Panc1 (cell line): ENCODE measurements at regions not wholly inside any gene's neighbourhood (a gene's known extent, or its start where the extent isn't known, plus 50 kb on each side); places are given as distances from the start of the nearest gene placed in this dataset.

Experiments
- POLR2AphosphoS5 ChIP-seq: IDR thresholded peaks from 2 replicates; pipeline ENCODE4 v1.6.1; 2012; ENCODE audit warnings: mild to moderate bottlenecking, low read depth, low read length, moderate library complexity
- TF ChIP-seq, protein P1 (sequence below): fragments of 450-650 bp; IDR thresholded peaks from 2 replicates; pipeline ENCODE4 v1.5.1; 2017; ENCODE audit warnings: mild to moderate bottlenecking
- TF ChIP-seq, protein P2 (sequence below), 2 experiments: IDR thresholded peaks; 2 replicates each; pipeline ENCODE4 v1.6.1; 2011 to 2012; ENCODE audit warnings: low read depth in 2 of 2, control low read depth in 1 of 2, low read length in 1 of 2, mild to moderate bottlenecking in 1 of 2, moderate library complexity in 1 of 2; ENCODE audit not compliant: insufficient read depth in 1 of 2

DNA sequence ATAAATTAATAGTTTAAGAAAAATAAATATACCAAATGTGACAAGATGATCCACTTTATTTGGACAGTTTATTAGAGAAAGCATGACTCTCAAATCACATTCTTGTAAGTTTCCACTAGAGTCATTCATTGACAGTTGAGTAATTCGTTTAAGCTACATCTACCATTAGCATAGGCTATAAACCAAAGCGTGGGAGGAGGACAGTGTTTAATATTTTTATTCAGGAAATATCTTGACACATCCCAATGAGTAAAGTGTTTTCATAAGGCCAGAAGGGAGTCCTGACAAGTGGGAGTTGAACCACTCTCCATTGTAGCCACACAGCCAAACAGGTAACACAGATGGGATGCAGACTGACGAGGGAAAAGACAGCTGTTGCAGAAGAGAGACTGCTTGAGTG, 386.5 kb upstream of the SEMA3D start:
- TF ChIP-seq, protein P1, sequence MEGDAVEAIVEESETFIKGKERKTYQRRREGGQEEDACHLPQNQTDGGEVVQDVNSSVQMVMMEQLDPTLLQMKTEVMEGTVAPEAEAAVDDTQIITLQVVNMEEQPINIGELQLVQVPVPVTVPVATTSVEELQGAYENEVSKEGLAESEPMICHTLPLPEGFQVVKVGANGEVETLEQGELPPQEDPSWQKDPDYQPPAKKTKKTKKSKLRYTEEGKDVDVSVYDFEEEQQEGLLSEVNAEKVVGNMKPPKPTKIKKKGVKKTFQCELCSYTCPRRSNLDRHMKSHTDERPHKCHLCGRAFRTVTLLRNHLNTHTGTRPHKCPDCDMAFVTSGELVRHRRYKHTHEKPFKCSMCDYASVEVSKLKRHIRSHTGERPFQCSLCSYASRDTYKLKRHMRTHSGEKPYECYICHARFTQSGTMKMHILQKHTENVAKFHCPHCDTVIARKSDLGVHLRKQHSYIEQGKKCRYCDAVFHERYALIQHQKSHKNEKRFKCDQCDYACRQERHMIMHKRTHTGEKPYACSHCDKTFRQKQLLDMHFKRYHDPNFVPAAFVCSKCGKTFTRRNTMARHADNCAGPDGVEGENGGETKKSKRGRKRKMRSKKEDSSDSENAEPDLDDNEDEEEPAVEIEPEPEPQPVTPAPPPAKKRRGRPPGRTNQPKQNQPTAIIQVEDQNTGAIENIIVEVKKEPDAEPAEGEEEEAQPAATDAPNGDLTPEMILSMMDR = no peak
- TF ChIP-seq POLR2AphosphoS5 = no peak
- TF ChIP-seq, protein P2, sequence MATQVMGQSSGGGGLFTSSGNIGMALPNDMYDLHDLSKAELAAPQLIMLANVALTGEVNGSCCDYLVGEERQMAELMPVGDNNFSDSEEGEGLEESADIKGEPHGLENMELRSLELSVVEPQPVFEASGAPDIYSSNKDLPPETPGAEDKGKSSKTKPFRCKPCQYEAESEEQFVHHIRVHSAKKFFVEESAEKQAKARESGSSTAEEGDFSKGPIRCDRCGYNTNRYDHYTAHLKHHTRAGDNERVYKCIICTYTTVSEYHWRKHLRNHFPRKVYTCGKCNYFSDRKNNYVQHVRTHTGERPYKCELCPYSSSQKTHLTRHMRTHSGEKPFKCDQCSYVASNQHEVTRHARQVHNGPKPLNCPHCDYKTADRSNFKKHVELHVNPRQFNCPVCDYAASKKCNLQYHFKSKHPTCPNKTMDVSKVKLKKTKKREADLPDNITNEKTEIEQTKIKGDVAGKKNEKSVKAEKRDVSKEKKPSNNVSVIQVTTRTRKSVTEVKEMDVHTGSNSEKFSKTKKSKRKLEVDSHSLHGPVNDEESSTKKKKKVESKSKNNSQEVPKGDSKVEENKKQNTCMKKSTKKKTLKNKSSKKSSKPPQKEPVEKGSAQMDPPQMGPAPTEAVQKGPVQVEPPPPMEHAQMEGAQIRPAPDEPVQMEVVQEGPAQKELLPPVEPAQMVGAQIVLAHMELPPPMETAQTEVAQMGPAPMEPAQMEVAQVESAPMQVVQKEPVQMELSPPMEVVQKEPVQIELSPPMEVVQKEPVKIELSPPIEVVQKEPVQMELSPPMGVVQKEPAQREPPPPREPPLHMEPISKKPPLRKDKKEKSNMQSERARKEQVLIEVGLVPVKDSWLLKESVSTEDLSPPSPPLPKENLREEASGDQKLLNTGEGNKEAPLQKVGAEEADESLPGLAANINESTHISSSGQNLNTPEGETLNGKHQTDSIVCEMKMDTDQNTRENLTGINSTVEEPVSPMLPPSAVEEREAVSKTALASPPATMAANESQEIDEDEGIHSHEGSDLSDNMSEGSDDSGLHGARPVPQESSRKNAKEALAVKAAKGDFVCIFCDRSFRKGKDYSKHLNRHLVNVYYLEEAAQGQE (IDR thresholded peaks at IDR 0.05; ENCODE audit: insufficient read depth in 1 of 2, low read depth in 2 of 2, low read length in 1 of 2) = no peak
